Activated naive CD8-positive, alpha-beta T cell (primary cell): ENCODE measurements at regions not wholly inside any gene's neighbourhood (a gene's known extent, or its start where the extent isn't known, plus 50 kb on each side); places are given as distances from the start of the nearest gene placed in this dataset.

Source experiments
- H3K27ac Mint-ChIP-seq: one replicate; pipeline ENCODE4 v1.8.0; 2021; ENCODE audit warnings: mixed read lengths
- H3K27me3 Mint-ChIP-seq: one replicate; pipeline ENCODE4 v1.8.0; 2021; ENCODE audit warnings: mixed read lengths
- H3K36me3 Mint-ChIP-seq: one replicate; pipeline ENCODE4 v1.8.0; 2021; ENCODE audit warnings: mixed read lengths
- H3K4me1 Mint-ChIP-seq: one replicate; pipeline ENCODE4 v1.8.0; 2021; ENCODE audit warnings: low read depth, mixed read lengths
- H3K4me3 Mint-ChIP-seq: one replicate; pipeline ENCODE4 v1.8.0; 2021; ENCODE audit warnings: mild to moderate bottlenecking, mixed read lengths
- H3K9me3 Mint-ChIP-seq: one replicate; pipeline ENCODE4 v1.8.0; 2021; ENCODE audit warnings: low read depth, mixed read lengths

DNA sequence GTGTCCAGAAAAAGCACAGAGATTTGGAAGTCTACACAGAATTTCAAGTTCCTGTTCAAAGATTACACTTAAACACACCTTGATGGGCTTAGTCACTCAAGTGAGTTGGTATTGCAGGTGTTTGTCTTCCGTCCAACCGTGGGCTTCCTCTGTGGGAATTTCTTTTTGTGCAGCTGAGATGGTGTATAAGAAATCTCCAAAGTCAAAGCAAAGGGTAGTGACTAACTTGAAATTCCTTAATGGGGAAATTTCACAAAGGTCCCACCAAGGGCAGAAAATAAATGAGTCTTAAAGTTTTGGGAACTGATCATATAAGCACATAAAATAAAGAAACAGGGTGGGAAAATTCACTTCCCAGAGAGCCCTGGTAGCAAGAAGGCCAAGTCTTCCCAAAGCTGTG lies 102.0 kb upstream of the TNFAIP3 start:
- no peaks in the 10 kb centered on the region for H3K27me3 Mint-ChIP-seq
- peaks cover 21% of the 10 kb centered on the region for H3K4me1 Mint-ChIP-seq
- no peaks in the 10 kb centered on the region for H3K9me3 Mint-ChIP-seq
- H3K27ac Mint-ChIP-seq = no peak overlapping the region
- H3K4me3 Mint-ChIP-seq = no peak overlapping the region
- H3K36me3 Mint-ChIP-seq = peaks cover 3% of the 10 kb centered on the region

DNA sequence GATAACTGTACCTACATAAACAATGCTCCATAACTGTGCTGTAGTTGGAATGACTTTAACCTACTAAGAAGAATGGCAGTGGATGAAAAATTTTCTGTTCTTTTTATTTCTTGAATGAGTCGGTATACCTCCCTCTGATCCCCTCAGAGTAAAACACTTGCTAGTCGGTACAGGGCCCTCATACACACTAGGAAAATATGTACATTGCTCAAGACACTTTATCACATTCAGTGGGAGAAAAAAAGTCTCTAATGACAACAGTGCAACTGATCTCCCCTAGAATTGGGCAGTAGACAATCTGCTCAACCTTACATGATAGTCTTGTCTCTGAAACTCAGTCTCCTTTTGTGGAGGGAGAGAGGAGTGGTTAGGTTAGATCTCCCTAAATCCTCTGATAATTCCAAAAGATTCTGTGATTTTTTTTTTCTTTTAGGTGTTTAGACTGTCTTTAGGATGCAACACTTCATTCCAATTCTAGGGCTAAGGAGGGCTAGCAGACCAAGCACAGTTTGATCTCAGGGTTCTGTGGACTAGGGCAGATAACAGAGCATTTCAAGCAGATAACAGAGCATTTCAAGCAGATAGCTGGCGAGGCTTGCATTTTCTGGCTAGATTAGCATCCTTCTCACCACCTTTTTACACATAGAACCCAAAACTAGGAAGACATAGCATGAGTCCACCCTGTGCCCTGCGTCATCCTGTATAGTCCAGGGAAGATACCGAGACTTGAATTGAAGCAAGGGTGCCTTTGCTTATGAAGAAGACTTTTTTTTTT lies 100.3 kb upstream of the TNFAIP3 start:
- H3K4me3 Mint-ChIP-seq = no peak overlapping the region
- H3K36me3 Mint-ChIP-seq = peaks cover 5% of the 10 kb centered on the region
- no peaks in the 10 kb centered on the region for H3K9me3 Mint-ChIP-seq
- no peaks in the 10 kb centered on the region for H3K27me3 Mint-ChIP-seq
- peaks cover 21% of the 10 kb centered on the region for H3K4me1 Mint-ChIP-seq
- peak overlapping the region; percentile 67 for H3K27ac Mint-ChIP-seq

DNA sequence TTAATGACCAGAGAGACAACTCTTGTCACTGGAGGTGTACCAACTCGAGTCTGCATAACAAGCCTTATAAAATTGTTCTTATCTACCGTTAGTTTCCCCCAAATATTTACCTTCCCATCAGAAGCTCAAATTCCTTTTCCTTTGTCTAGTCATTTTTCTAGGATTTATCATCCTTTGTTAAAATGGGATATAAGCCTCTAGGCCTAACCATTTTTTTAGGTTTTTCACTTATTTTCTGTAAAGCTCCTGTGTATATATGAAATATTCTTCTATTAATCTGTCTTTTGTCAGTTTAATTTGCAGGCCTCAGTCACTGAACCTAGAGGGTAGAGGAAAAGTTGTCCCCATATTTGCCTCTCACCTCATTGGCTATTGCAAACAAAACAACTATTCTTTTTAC lies 99.6 kb upstream of the TNFAIP3 start:
- H3K27me3 Mint-ChIP-seq = no peaks in the 10 kb centered on the region
- H3K9me3 Mint-ChIP-seq = no peaks in the 10 kb centered on the region
- peak overlapping the region; percentile 82 for H3K27ac Mint-ChIP-seq
- H3K36me3 Mint-ChIP-seq = peaks cover 5% of the 10 kb centered on the region
- H3K4me3 Mint-ChIP-seq = no peak overlapping the region
- peaks cover 21% of the 10 kb centered on the region for H3K4me1 Mint-ChIP-seq

- Mint-ChIP-seq H3K4me1 (peaks cover 21% of the 10 kb centered on the region), H3K9me3 (peaks cover 5% of the 10 kb centered on the region), H3K36me3 (peaks cover 5% of the 10 kb centered on the region), H3K27me3 (no peaks in the 10 kb centered on the region), H3K27ac (peak overlapping the region; percentile 82), H3K4me3 (peak overlapping the region; percentile 73)
Measured at GRCh38 chr6:137767911-137768690, 99.0 kb upstream of the TNFAIP3 start.

DNA sequence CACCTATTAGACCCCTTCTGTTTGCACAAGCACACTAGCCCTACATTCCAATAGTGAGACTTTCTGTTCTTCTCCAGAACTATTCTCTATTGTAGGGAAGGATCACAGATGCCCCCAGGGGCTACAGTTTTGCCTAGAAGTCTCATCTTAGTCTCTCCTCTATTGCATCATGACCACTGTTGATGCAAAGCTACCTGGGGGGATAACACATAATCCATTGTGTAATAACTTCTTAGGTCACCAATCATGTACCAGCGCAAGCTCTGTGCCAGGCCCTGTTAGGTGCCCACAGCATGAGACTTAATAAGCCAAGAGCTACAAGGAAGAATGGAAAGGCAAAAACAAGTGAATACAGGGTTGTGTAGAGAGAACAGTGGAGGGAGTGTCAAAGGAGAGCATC lies 98.1 kb upstream of the TNFAIP3 start:
- peaks cover 6% of the 10 kb centered on the region for H3K9me3 Mint-ChIP-seq
- H3K4me1 Mint-ChIP-seq = peaks cover 21% of the 10 kb centered on the region
- H3K36me3 Mint-ChIP-seq = peaks cover 7% of the 10 kb centered on the region
- no peaks in the 10 kb centered on the region for H3K27me3 Mint-ChIP-seq
- H3K4me3 Mint-ChIP-seq = no peak overlapping the region
- peak overlapping the region; percentile 82 for H3K27ac Mint-ChIP-seq

GRCh38 chr6:137769797-137770362 lies 97.2 kb upstream of the TNFAIP3 start:
- Mint-ChIP-seq H3K36me3 (peaks cover 7% of the 10 kb centered on the region), H3K27ac (no peak overlapping the region), H3K4me1 (peaks cover 21% of the 10 kb centered on the region), H3K4me3 (no peak overlapping the region), H3K27me3 (no peaks in the 10 kb centered on the region), H3K9me3 (peaks cover 6% of the 10 kb centered on the region)

DNA sequence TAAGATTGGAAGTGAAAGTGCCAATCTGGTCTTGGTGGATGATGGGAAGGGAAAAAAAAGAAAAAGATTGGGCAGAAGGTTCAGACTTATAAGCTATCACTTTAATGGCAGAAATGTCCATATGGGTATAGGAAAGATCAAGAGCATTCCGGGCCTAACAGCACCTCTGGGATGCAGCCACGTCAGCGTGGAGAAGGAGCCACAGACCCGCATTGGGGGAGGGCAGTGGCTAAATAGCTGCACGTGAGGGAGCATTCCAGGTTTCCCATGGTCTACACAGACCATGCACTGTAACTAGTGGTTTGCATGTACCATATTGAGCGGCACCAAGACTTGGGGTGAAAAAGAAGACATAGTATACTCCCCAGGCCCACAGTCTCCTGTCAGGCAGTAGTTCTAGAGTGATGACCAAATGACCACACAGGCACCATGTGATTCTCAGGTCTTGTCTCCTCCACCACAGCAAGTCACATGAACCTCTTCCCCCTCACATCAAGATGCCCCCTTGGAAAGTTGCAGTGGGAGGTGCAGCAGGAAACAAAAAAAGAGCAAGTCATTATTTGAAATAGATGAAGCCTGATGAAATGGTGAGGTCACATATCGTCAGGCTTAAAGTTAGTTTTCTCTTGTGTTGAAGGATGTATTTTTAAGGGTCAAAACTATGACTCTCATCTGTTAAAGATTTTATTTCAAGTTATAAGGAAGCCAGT lies 94.4 kb upstream of the TNFAIP3 start:
- H3K27me3 Mint-ChIP-seq = no peaks in the 10 kb centered on the region
- H3K9me3 Mint-ChIP-seq = peaks cover 6% of the 10 kb centered on the region
- H3K4me3 Mint-ChIP-seq = no peak overlapping the region
- no peak overlapping the region for H3K27ac Mint-ChIP-seq
- peaks cover 7% of the 10 kb centered on the region for H3K36me3 Mint-ChIP-seq
- peaks cover 15% of the 10 kb centered on the region for H3K4me1 Mint-ChIP-seq

GRCh38 chr6:137775227-137775626 lies 91.8 kb upstream of the TNFAIP3 start:
- Mint-ChIP-seq H3K4me3 (no peak overlapping the region), H3K27me3 (no peaks in the 10 kb centered on the region), H3K36me3 (peaks cover 4% of the 10 kb centered on the region), H3K27ac (no peak overlapping the region), H3K4me1 (no peaks in the 10 kb centered on the region), H3K9me3 (peaks cover 6% of the 10 kb centered on the region)

DNA sequence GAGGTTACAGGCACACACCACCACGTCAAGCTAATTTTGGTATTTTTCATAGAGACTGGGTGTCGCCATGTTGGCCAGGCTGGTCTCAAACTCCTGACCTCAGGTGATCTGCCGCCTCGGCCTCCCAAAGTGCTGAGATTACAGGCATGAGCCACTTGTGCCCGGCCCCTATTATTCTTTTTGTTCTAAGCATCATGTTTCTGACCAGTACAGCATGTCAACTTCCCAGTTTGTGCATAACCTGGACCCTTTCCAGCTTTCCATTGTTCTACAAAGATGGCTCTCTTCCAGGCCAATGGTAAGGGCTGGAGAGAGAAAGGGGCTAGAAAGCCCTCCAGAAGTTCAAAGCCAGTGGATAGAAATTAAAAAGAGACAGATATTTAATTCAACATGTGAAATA lies 91.3 kb upstream of the TNFAIP3 start:
- peaks cover 4% of the 10 kb centered on the region for H3K36me3 Mint-ChIP-seq
- no peak overlapping the region for H3K4me3 Mint-ChIP-seq
- no peaks in the 10 kb centered on the region for H3K27me3 Mint-ChIP-seq
- H3K4me1 Mint-ChIP-seq = no peaks in the 10 kb centered on the region
- H3K27ac Mint-ChIP-seq = no peak overlapping the region
- peaks cover 6% of the 10 kb centered on the region for H3K9me3 Mint-ChIP-seq

GRCh38 chr6:137776256-137776655 lies 90.8 kb upstream of the TNFAIP3 start:
- Mint-ChIP-seq H3K27ac (no peak overlapping the region), H3K9me3 (peaks cover 6% of the 10 kb centered on the region)

GRCh38 chr6:137776786-137777686 lies 90.0 kb upstream of the TNFAIP3 start:
- H3K27ac Mint-ChIP-seq = no peak overlapping the region
- no peaks in the 10 kb centered on the region for H3K27me3 Mint-ChIP-seq
- H3K9me3 Mint-ChIP-seq = peaks cover 6% of the 10 kb centered on the region
- H3K4me1 Mint-ChIP-seq = no peaks in the 10 kb centered on the region
- peaks cover 2% of the 10 kb centered on the region for H3K36me3 Mint-ChIP-seq
- H3K4me3 Mint-ChIP-seq = no peak overlapping the region

More at GRCh38 chr6:137776256-137776655, 90.8 kb upstream of the TNFAIP3 start:
- Mint-ChIP-seq H3K4me3 (no peak overlapping the region), H3K36me3 (peaks cover 2% of the 10 kb centered on the region), H3K4me1 (no peaks in the 10 kb centered on the region), H3K27me3 (no peaks in the 10 kb centered on the region)

- peaks cover 2% of the 10 kb centered on the region for H3K36me3 Mint-ChIP-seq
Measured at GRCh38 chr6:137777687-137778075, 89.4 kb upstream of the TNFAIP3 start.

GRCh38 chr6:137779982-137780381 lies 87.1 kb upstream of the TNFAIP3 start:
- Mint-ChIP-seq H3K36me3 (no peaks in the 10 kb centered on the region), H3K4me3 (no peak overlapping the region), H3K27me3 (no peaks in the 10 kb centered on the region), H3K4me1 (no peaks in the 10 kb centered on the region), H3K27ac (no peak overlapping the region), H3K9me3 (no peaks in the 10 kb centered on the region)

More at GRCh38 chr6:137777687-137778075, 89.4 kb upstream of the TNFAIP3 start:
- Mint-ChIP-seq H3K27ac (no peak overlapping the region), H3K4me3 (no peak overlapping the region), H3K4me1 (no peaks in the 10 kb centered on the region), H3K27me3 (no peaks in the 10 kb centered on the region), H3K9me3 (peaks cover 6% of the 10 kb centered on the region)

- no peaks in the 10 kb centered on the region for H3K4me1 Mint-ChIP-seq
- no peak overlapping the region for H3K27ac Mint-ChIP-seq
- H3K27me3 Mint-ChIP-seq = no peaks in the 10 kb centered on the region
- H3K4me3 Mint-ChIP-seq = no peak overlapping the region
- H3K36me3 Mint-ChIP-seq = no peaks in the 10 kb centered on the region
- H3K9me3 Mint-ChIP-seq = no peaks in the 10 kb centered on the region
Measured at GRCh38 chr6:137780447-137781034, 86.5 kb upstream of the TNFAIP3 start.
